ENCODE measurements at regions not wholly inside any gene's neighbourhood (a gene's known extent, or its start where the extent isn't known, plus 50 kb on each side); places are given as distances from the start of the nearest gene placed in this dataset.

- TF ChIP-seq CTCF (IDR thresholded peaks at IDR 0.05; ENCODE audit: low read depth, low read length, poor library complexity, severe bottlenecking): no peak
- no peak for TF ChIP-seq EZH2phosphoT487 (IDR thresholded peaks at IDR 0.05; ENCODE audit: borderline replicate concordance, low read length)
Measured at GRCh38 chr2:155518094-155518493, 814.4 kb downstream of the NR4A2 start.

Data from DOHH2 (cell line).